HEK293 (cell line): ENCODE measurements at regions not wholly inside any gene's neighbourhood (a gene's known extent, or its start where the extent isn't known, plus 50 kb on each side); places are given as distances from the start of the nearest gene placed in this dataset.

Experiments used
- CTCF ChIA-PET: fragments of 350-600 bp; formaldehyde crosslinking; extraction: SDS; loops from one replicate; lab custom pipeline; 2021; ENCODE audit warnings: antibody characterized with exemption; lab: Yijun Ruan, JAX
- POLR2A ChIA-PET: fragments of 300-600 bp; formaldehyde crosslinking; extraction: SDS; loops from one replicate; lab custom pipeline; 2020; ENCODE audit warnings: antibody characterized with exemption, inconsistent platforms; lab: Yijun Ruan, JAX
- H3K27ac ChIP-seq: fragments of 200-500 bp; sonication (Bioruptor generic); 2 replicates; pipeline ENCODE4 v1.5.1; 2014; ENCODE audit warnings: low read depth, low read length, control low read depth, inconsistent platforms; ENCODE audit errors: extremely low read depth
- H3K36me3 ChIP-seq, 2 experiments: fragments of 200-500 bp in 1 of 2; sonication (Bioruptor generic) in 1 of 2; 1 replicate in 1 of 2; 2 replicates in 1 of 2; pipeline ENCODE4 v1.5.1; 2014 to 2017; ENCODE audit warnings: inconsistent platforms in 2 of 2, low read length in 2 of 2; ENCODE audit not compliant: control insufficient read depth in 2 of 2, insufficient read depth in 1 of 2
- H3K4me1 ChIP-seq: fragments of 200-500 bp; sonication (Bioruptor generic); 2 replicates; pipeline ENCODE4 v1.5.1; 2014; ENCODE audit warnings: mild to moderate bottlenecking, low read length, inconsistent platforms; ENCODE audit not compliant: control insufficient read depth, insufficient read depth
- H3K4me3 ChIP-seq: 2 replicates; pipeline ENCODE4 v1.5.1; 2011; ENCODE audit warnings: low read depth, mild to moderate bottlenecking, control low read depth, low read length, moderate library complexity
- H3K9me3 ChIP-seq: fragments of 200-500 bp; sonication (Bioruptor generic); 2 replicates; pipeline ENCODE4 v1.5.1; 2014; ENCODE audit warnings: low read depth, low read length, inconsistent platforms; ENCODE audit not compliant: control insufficient read depth, insufficient read depth
- EGR2 ChIP-seq: fragments of 450-650 bp; formaldehyde crosslinking; IDR thresholded peaks from 2 replicates; pipeline ENCODE4 v1.5.1; 2016; ENCODE audit warnings: low read depth, missing biosample characterization, missing genetic modification characterization
- HOXA7 ChIP-seq: sonication (generic); formaldehyde crosslinking; IDR thresholded peaks from 2 replicates; pipeline ENCODE4 v1.8.1; 2022; ENCODE audit warnings: missing genetic modification reagents, borderline replicate concordance
- HOXC10 ChIP-seq: sonication (generic); formaldehyde crosslinking; IDR thresholded peaks from 2 replicates; pipeline ENCODE4 v1.8.1; 2023; ENCODE audit warnings: mild to moderate bottlenecking, missing genetic modification reagents
- PRDM1 ChIP-seq: fragments of 450-650 bp; formaldehyde crosslinking; IDR thresholded peaks from 2 replicates; pipeline ENCODE4; 2016; ENCODE audit warnings: missing biosample characterization, missing genetic modification characterization
- SALL2 ChIP-seq: fragments of 450-650 bp; formaldehyde crosslinking; IDR thresholded peaks from 2 replicates; pipeline ENCODE4 v1.5.0; 2017; ENCODE audit warnings: missing biosample characterization, mild to moderate bottlenecking, missing genetic modification characterization, borderline replicate concordance
- SP7 ChIP-seq: fragments of 450-650 bp; formaldehyde crosslinking; IDR thresholded peaks from 2 replicates; pipeline ENCODE4 v1.5.1; 2016; ENCODE audit warnings: missing biosample characterization, missing genetic modification characterization
- TRIM28 ChIP-seq: IDR thresholded peaks from 2 replicates; pipeline ENCODE4 v1.6.1; 2011; ENCODE audit warnings: low read length, control low read depth, borderline replicate concordance
- YY1 ChIP-seq: fragments of 450-650 bp; formaldehyde crosslinking; IDR thresholded peaks from 2 replicates; pipeline ENCODE4 v1.5.1; 2018; ENCODE audit warnings: missing biosample characterization, missing genetic modification characterization
- ZBTB1 ChIP-seq: fragments of 450-650 bp; formaldehyde crosslinking; IDR thresholded peaks from 2 replicates; pipeline ENCODE4 v1.5.1; 2016; ENCODE audit warnings: missing biosample characterization, missing genetic modification characterization
- ZFP41 ChIP-seq: fragments of 450-650 bp; formaldehyde crosslinking; IDR thresholded peaks from 2 replicates; pipeline ENCODE4 v1.5.1; 2016; ENCODE audit warnings: missing biosample characterization, missing genetic modification characterization, borderline replicate concordance
- ZIC2 ChIP-seq: fragments of 450-650 bp; formaldehyde crosslinking; IDR thresholded peaks from 2 replicates; pipeline ENCODE4 v1.5.1; 2016; ENCODE audit warnings: missing biosample characterization, missing genetic modification characterization
- ZNF157 ChIP-seq: fragments of 450-650 bp; formaldehyde crosslinking; IDR thresholded peaks from 2 replicates; pipeline ENCODE4 v1.5.1; 2016; ENCODE audit warnings: missing biosample characterization, missing genetic modification characterization
- ZNF223 ChIP-seq: fragments of 450-650 bp; formaldehyde crosslinking; IDR thresholded peaks from 2 replicates; pipeline ENCODE4 v1.5.1; 2016; ENCODE audit warnings: missing biosample characterization, missing genetic modification characterization
- ZNF561 ChIP-seq: fragments of 450-650 bp; IDR thresholded peaks from 2 replicates; pipeline ENCODE4 v1.5.1; 2018; ENCODE audit warnings: missing biosample characterization, missing genetic modification characterization, borderline replicate concordance
- ZNF585B ChIP-seq: fragments of 450-650 bp; formaldehyde crosslinking; IDR thresholded peaks from 2 replicates; pipeline ENCODE4 v1.5.1; 2016; ENCODE audit warnings: missing biosample characterization, missing genetic modification characterization
- ZNF596 ChIP-seq: fragments of 450-650 bp; IDR thresholded peaks from 2 replicates; pipeline ENCODE4 v1.5.0; 2018; ENCODE audit warnings: missing biosample characterization, mild to moderate bottlenecking, missing genetic modification characterization, moderate library complexity
- ZNF776 ChIP-seq: fragments of 450-650 bp; formaldehyde crosslinking; IDR thresholded peaks from 2 replicates; pipeline ENCODE4 v1.5.0; 2017; ENCODE audit warnings: missing biosample characterization, missing genetic modification characterization, borderline replicate concordance
- ZNF837 ChIP-seq: fragments of 450-650 bp; formaldehyde crosslinking; IDR thresholded peaks from 2 replicates; pipeline ENCODE4 v1.5.1; 2016; ENCODE audit warnings: missing biosample characterization, missing genetic modification characterization
- TF ChIP-seq, protein P1 (sequence below): fragments of 450-650 bp; formaldehyde crosslinking; IDR thresholded peaks from 2 replicates; pipeline ENCODE4 v1.5.1; 2016; ENCODE audit warnings: missing biosample characterization, missing genetic modification characterization, borderline replicate concordance
- TF ChIP-seq, protein P2 (sequence below): fragments of 450-650 bp; formaldehyde crosslinking; IDR thresholded peaks from 2 replicates; pipeline ENCODE4 v1.5.1; 2016; ENCODE audit warnings: missing biosample characterization, missing genetic modification characterization

DNA sequence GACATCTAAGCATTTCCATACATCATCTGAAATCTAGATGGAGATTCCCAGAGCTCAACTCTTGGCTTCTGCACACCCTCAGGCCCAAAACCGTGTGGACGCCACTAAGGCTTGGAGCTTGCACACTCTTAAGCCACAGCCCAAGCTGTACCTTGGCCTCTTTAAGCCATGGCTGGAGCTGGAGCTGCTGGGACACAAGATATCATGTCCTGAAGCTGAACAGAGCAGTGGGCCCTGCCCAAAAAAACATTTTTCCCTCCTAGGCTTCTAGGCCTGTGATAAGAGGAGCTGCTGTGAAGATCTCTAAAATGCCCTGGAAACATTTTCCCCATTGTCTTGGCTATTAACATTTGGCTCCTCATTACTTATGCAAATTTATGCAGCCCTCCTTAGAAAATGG is 188.7 kb upstream of the MBNL1 start:
- H3K4me3 ChIP-seq, result no peak overlapping the region
- H3K36me3 ChIP-seq, result no peaks in the 10 kb centered on the region
- H3K4me1 ChIP-seq, result no peaks in the 10 kb centered on the region
- ChIA-PET CTCF (no interaction called here), POLR2A (no interaction called here)
- no peaks in the 10 kb centered on the region for H3K9me3 ChIP-seq
- no peak overlapping the region for H3K27ac ChIP-seq
- TF ChIP-seq, protein P1, sequence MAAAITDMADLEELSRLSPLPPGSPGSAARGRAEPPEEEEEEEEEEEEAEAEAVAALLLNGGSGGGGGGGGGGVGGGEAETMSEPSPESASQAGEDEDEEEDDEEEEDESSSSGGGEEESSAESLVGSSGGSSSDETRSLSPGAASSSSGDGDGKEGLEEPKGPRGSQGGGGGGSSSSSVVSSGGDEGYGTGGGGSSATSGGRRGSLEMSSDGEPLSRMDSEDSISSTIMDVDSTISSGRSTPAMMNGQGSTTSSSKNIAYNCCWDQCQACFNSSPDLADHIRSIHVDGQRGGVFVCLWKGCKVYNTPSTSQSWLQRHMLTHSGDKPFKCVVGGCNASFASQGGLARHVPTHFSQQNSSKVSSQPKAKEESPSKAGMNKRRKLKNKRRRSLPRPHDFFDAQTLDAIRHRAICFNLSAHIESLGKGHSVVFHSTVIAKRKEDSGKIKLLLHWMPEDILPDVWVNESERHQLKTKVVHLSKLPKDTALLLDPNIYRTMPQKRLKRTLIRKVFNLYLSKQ (tag by site-specific recombination), result no peak
- peak; percentile 53 for TF ChIP-seq ZNF585B (tag by site-specific recombination)

DNA sequence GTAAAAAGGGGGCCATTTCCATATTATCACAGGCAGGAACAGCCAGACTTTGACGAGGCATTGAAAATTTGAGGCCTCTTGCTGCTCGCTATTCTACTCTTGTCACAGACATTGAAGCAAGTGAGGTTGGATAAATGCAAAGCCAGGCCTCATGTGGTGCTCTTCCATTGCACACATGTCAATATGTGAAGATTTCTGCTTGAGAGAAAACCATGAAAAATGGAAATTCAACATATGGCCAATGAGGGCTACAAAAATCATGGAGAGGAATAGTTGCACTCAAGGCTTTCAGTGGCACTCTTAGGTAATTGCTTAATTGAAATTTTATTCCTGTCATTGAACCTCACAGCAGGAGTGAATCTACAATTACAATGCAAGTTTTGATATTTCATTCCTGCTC is 185.6 kb upstream of the MBNL1 start:
- POLR2A ChIA-PET, result no interaction called here
- no peaks in the 10 kb centered on the region for H3K4me1 ChIP-seq
- no peaks in the 10 kb centered on the region for H3K36me3 ChIP-seq
- H3K4me3 ChIP-seq, result no peak overlapping the region
- TF ChIP-seq SALL2 (tag by site-specific recombination), result no peak
- TF ChIP-seq ZNF776, result no peak
- no peak for TF ChIP-seq ZNF223 (tag by site-specific recombination)
- no peak for TF ChIP-seq ZIC2
- TF ChIP-seq ZNF837 (tag by site-specific recombination), result no peak
- TF ChIP-seq ZNF561, result no peak
- TF ChIP-seq SP7 (tag by site-specific recombination), result no peak
- TF ChIP-seq HOXA7 (CRISPR knock-in tag), result no peak
- TF ChIP-seq ZFP41, result no peak
- no peak for TF ChIP-seq TRIM28
- no peak for TF ChIP-seq PRDM1 (tag by site-specific recombination)
- TF ChIP-seq, protein P2, sequence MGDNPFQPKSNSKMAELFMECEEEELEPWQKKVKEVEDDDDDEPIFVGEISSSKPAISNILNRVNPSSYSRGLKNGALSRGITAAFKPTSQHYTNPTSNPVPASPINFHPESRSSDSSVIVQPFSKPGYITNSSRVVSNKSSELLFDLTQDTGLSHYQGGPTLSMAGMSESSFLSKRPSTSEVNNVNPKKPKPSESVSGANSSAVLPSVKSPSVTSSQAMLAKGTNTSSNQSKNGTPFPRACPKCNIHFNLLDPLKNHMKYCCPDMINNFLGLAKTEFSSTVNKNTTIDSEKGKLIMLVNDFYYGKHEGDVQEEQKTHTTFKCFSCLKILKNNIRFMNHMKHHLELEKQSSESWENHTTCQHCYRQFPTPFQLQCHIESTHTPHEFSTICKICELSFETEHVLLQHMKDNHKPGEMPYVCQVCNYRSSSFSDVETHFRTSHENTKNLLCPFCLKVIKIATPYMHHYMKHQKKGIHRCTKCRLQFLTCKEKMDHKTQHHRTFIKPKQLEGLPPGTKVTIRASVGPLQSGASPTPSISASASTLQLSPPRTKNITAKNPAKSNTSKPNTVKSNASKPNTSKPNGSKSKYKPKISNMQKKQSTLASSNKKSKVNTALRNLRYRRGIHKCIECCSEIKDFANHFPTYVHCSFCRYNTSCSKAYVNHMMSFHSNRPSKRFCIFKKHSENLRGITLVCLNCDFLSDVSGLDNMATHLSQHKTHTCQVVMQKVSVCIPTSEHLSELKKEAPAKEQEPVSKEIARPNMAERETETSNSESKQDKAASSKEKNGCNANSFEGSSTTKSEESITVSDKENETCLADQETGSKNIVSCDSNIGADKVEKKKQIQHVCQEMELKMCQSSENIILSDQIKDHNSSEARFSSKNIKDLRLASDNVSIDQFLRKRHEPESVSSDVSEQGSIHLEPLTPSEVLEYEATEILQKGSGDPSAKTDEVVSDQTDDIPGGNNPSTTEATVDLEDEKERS, result no peak
- no peak for TF ChIP-seq YY1
- no peak for TF ChIP-seq HOXC10 (CRISPR knock-in tag)
- no peak for TF ChIP-seq ZNF596 (tag by site-specific recombination)
- TF ChIP-seq ZNF585B (tag by site-specific recombination), result no peak
- no peak for TF ChIP-seq EGR2 (tag by site-specific recombination)
- TF ChIP-seq ZBTB1 (tag by site-specific recombination), result no peak
- TF ChIP-seq ZNF157 (tag by site-specific recombination), result no peak
- H3K27ac ChIP-seq, result no peak overlapping the region
- H3K9me3 ChIP-seq, result no peaks in the 10 kb centered on the region
- CTCF ChIA-PET, result no interaction called here
